ENCODE measurements at regions not wholly inside any gene's neighbourhood (a gene's known extent, or its start where the extent isn't known, plus 50 kb on each side); places are given as distances from the start of the nearest gene placed in this dataset.

GRCh38 chr6:165040440-165040839 is 269.0 kb downstream of the C6orf118 start:
- Histone ChIP-seq H3K4ac (ENCODE audit: low read depth, low read length) (no peak overlapping the region), H3K9ac (ENCODE audit: extremely low read depth, insufficient read length, low read length) (no peak overlapping the region), H2BK5ac (ENCODE audit: insufficient read length, low read length) (no peak overlapping the region), H3T11ph (ENCODE audit: low read length) (no peak overlapping the region), H3K27ac (ENCODE audit: insufficient read length, low read depth, low read length) (no peak overlapping the region), H3K4me2 (ENCODE audit: insufficient read depth, insufficient read length, low read length) (no peak overlapping the region), H3K27me3 (ENCODE audit: insufficient read depth, low read length) (no peaks in the 10 kb centered on the region), H3K9me3 (ENCODE audit: control insufficient read depth, low read depth, low read length) (no peaks in the 10 kb centered on the region), H4K20me1 (ENCODE audit: control insufficient read depth, insufficient read depth, insufficient read length) (no peaks in the 10 kb centered on the region), H2AFZ (ENCODE audit: low read length) (no peak overlapping the region), H3K79me1 (ENCODE audit: insufficient read depth, low read depth, low read length, poor library complexity, severe bottlenecking) (no peaks in the 10 kb centered on the region), H2BK120ac (ENCODE audit: low read depth, low read length, poor library complexity, severe bottlenecking) (no peak overlapping the region), H3K23ac (ENCODE audit: insufficient read length, low read depth, low read length) (no peak overlapping the region), H3K56ac (ENCODE audit: insufficient read length, low read depth, low read length) (no peak overlapping the region), H3K79me2 (ENCODE audit: insufficient read depth, low read length) (no peaks in the 10 kb centered on the region), H4K8ac (replicated peaks; ENCODE audit: insufficient read length, low read depth, low read length) (no peak overlapping the region), H2BK15ac (ENCODE audit: low read depth, low read length) (no peak overlapping the region), H2BK20ac (ENCODE audit: low read depth, low read length, poor library complexity, severe bottlenecking) (no peak overlapping the region), H3K4me1 (ENCODE audit: insufficient read depth, low read length) (no peaks in the 10 kb centered on the region), H4K5ac (ENCODE audit: insufficient read length, low read depth, low read length) (no peak overlapping the region), H3K23me2 (ENCODE audit: insufficient read length, low read depth, low read length, poor library complexity, severe bottlenecking) (no peaks in the 10 kb centered on the region), H3K14ac (ENCODE audit: insufficient read depth, low read length) (no peak overlapping the region), H2BK12ac (ENCODE audit: insufficient read length, low read depth, low read length) (no peak overlapping the region), H3K18ac (ENCODE audit: insufficient read length, low read depth, low read length) (no peak overlapping the region), H2AK5ac (ENCODE audit: insufficient read length, low read length) (no peak overlapping the region), H4K91ac (ENCODE audit: insufficient read length, low read depth, low read length) (no peak overlapping the region)
- TF ChIP-seq CTCF (conservative IDR thresholded peaks at IDR 0.05), result no peak
- DNase-seq, result no peak
- Mint-ChIP-seq H3K27ac (no peak overlapping the region), H3K4me3 (no peak overlapping the region), H3K36me3 (ENCODE audit: insufficient read depth in 1 of 3, low read depth in 3 of 3) (peaks cover 0 to 39% (median 2%) of the 10 kb centered on the region in 3 experiments; a peak in 5 of 7 replicates), H3K4me1 (no peaks in the 10 kb centered on the region), H3K27me3 (ENCODE audit: low read depth) (no peaks in the 10 kb centered on the region), H3K9me3 (peaks cover 29 to 37% of the 10 kb centered on the region in 2 experiments)
- WGBS (ENCODE audit: extremely low coverage, insufficient read length, low lambda C conversion rate), result no CpG with 5 or more reads among the region's 1 CpG

Measured in H9 (cell line).